ENCODE measurements at regions not wholly inside any gene's neighbourhood (a gene's known extent, or its start where the extent isn't known, plus 50 kb on each side); places are given as distances from the start of the nearest gene placed in this dataset.

DNA sequence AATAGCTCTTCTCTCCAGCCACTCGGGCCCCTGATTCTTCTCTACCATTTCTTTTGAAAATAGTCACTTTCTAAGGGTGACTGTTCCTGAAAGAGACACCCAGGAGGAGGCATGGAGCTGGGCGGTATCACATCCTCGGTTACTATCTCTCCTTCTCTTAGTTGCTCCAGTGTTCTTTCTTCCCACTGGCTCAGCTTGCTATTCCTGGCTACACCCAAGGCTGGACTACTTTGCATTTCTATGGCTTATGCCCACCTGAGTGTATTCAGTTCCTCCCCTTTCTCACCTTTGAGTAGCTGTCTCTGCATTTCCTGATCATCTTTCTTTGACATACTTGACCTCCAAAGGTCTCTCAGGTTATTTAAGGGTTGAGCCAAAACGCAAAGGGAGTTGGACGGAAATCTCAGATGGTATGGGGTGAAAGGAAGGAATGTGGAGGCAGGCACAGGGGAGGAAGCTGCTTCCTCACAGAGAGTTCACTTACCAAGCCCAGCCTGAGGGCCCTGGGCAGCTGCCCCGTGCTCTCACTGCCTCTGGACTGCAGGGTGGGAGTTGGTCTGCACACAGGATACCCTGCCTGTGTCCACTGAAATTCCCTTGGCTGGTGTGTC, 155.7 kb downstream of the SNX19 start:
- TF ChIP-seq, protein P1, sequence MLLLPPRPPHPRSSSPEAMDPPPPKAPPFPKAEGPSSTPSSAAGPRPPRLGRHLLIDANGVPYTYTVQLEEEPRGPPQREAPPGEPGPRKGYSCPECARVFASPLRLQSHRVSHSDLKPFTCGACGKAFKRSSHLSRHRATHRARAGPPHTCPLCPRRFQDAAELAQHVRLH (tag by site-specific recombination; IDR thresholded peaks at IDR 0.05), result no peak
- TF ChIP-seq MEIS1 (CRISPR knock-in tag; IDR thresholded peaks at IDR 0.05; ENCODE audit: borderline replicate concordance), result no peak
- TF ChIP-seq, protein P2, sequence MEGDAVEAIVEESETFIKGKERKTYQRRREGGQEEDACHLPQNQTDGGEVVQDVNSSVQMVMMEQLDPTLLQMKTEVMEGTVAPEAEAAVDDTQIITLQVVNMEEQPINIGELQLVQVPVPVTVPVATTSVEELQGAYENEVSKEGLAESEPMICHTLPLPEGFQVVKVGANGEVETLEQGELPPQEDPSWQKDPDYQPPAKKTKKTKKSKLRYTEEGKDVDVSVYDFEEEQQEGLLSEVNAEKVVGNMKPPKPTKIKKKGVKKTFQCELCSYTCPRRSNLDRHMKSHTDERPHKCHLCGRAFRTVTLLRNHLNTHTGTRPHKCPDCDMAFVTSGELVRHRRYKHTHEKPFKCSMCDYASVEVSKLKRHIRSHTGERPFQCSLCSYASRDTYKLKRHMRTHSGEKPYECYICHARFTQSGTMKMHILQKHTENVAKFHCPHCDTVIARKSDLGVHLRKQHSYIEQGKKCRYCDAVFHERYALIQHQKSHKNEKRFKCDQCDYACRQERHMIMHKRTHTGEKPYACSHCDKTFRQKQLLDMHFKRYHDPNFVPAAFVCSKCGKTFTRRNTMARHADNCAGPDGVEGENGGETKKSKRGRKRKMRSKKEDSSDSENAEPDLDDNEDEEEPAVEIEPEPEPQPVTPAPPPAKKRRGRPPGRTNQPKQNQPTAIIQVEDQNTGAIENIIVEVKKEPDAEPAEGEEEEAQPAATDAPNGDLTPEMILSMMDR (tag by site-specific recombination; IDR thresholded peaks at IDR 0.05), result no peak
- no peak for TF ChIP-seq ZNF202 (tag by site-specific recombination; IDR thresholded peaks at IDR 0.05; ENCODE audit: borderline replicate concordance)
- TF ChIP-seq ZBTB20 (tag by site-specific recombination; IDR thresholded peaks at IDR 0.05), result no peak
- TF ChIP-seq ZNF621 (tag by site-specific recombination; IDR thresholded peaks at IDR 0.05), result no peak
- no peak for TF ChIP-seq ZNF274 (IDR thresholded peaks at IDR 0.05; ENCODE audit: low read length)
- no peak for TF ChIP-seq ZNF274 (tag by site-specific recombination; IDR thresholded peaks at IDR 0.05; ENCODE audit: borderline replicate concordance)
- no peak for TF ChIP-seq ZBTB17 (tag by site-specific recombination; IDR thresholded peaks at IDR 0.05)
- TF ChIP-seq TCF7L2 (IDR thresholded peaks at IDR 0.05; ENCODE audit: borderline replicate concordance, low read depth, low read length), result no peak
- TF ChIP-seq YY1 (tag by site-specific recombination; IDR thresholded peaks at IDR 0.05), result no peak
- no peak for TF ChIP-seq ZNF830 (tag by site-specific recombination; IDR thresholded peaks at IDR 0.05; ENCODE audit: low read depth)
- TF ChIP-seq, protein P3, sequence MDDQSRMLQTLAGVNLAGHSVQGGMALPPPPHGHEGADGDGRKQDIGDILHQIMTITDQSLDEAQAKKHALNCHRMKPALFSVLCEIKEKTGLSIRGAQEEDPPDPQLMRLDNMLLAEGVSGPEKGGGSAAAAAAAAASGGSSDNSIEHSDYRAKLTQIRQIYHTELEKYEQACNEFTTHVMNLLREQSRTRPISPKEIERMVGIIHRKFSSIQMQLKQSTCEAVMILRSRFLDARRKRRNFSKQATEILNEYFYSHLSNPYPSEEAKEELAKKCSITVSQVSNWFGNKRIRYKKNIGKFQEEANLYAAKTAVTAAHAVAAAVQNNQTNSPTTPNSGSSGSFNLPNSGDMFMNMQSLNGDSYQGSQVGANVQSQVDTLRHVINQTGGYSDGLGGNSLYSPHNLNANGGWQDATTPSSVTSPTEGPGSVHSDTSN (CRISPR knock-in tag; IDR thresholded peaks at IDR 0.05), result no peak
- TF ChIP-seq, protein P4, sequence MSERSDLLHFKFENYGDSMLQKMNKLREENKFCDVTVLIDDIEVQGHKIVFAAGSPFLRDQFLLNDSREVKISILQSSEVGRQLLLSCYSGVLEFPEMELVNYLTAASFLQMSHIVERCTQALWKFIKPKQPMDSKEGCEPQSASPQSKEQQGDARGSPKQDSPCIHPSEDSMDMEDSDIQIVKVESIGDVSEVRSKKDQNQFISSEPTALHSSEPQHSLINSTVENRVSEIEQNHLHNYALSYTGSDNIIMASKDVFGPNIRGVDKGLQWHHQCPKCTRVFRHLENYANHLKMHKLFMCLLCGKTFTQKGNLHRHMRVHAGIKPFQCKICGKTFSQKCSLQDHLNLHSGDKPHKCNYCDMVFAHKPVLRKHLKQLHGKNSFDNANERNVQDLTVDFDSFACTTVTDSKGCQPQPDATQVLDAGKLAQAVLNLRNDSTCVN (tag by site-specific recombination; optimal IDR thresholded peaks at IDR 0.05), result no peak
- TF ChIP-seq ZNF24 (tag by site-specific recombination; IDR thresholded peaks at IDR 0.05), result no peak
